PC-9 (cell line): ENCODE measurements at regions not wholly inside any gene's neighbourhood (a gene's known extent, or its start where the extent isn't known, plus 50 kb on each side); places are given as distances from the start of the nearest gene placed in this dataset.

ENCODE experiments used
- EZH2 ChIP-seq: fragments of 200-600 bp; sonication (generic); IDR thresholded peaks from 2 replicates; pipeline ENCODE4 v1.8.0; 2017; ENCODE audit warnings: antibody characterized with exemption, low read depth
- TF ChIP-seq, protein P1 (sequence below): fragments of 200-600 bp; sonication (generic); conservative IDR thresholded peaks from 2 replicates; pipeline ENCODE4 v1.6.1; 2017; ENCODE audit warnings: mixed run types, antibody characterized with exemption, mild to moderate bottlenecking, moderate library complexity

DNA sequence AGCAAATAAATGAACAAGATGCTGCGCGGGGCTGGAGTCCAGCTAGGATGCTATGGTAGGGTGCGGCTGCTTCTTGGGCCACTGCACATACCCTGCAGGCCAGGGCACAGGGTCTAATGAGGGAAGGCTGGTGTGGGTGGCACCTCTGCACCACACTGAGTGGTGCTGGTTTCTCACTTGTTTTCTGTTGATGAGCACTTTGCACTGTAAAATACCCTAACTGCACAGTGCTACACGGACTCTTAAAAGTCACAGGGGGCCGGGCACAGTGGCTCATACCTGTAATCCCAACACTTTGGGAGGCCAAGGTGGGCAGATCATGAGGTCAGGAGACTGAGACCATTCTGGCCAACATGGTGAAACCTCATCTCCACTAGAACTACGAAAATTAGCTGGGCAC, 52.7 kb upstream of the DMRT1 start:
- TF ChIP-seq, protein P1, sequence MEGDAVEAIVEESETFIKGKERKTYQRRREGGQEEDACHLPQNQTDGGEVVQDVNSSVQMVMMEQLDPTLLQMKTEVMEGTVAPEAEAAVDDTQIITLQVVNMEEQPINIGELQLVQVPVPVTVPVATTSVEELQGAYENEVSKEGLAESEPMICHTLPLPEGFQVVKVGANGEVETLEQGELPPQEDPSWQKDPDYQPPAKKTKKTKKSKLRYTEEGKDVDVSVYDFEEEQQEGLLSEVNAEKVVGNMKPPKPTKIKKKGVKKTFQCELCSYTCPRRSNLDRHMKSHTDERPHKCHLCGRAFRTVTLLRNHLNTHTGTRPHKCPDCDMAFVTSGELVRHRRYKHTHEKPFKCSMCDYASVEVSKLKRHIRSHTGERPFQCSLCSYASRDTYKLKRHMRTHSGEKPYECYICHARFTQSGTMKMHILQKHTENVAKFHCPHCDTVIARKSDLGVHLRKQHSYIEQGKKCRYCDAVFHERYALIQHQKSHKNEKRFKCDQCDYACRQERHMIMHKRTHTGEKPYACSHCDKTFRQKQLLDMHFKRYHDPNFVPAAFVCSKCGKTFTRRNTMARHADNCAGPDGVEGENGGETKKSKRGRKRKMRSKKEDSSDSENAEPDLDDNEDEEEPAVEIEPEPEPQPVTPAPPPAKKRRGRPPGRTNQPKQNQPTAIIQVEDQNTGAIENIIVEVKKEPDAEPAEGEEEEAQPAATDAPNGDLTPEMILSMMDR: no peak
- no peak for TF ChIP-seq EZH2
